HepG2 (cell line): ENCODE measurements at regions not wholly inside any gene's neighbourhood (a gene's known extent, or its start where the extent isn't known, plus 50 kb on each side); places are given as distances from the start of the nearest gene placed in this dataset.

Experiments
- BCLAF1 ChIP-seq: fragments of 450-650 bp; IDR thresholded peaks from 2 replicates; pipeline ENCODE4 v1.6.1; 2017; ENCODE audit warnings: mild to moderate bottlenecking
- FLYWCH1 ChIP-seq: sonication (generic); formaldehyde crosslinking; IDR thresholded peaks from 2 replicates; pipeline ENCODE4 v1.8.1; 2023; ENCODE audit warnings: mild to moderate bottlenecking, missing genetic modification reagents
- FOXM1 ChIP-seq: sonication (generic); formaldehyde crosslinking; IDR thresholded peaks from 2 replicates; pipeline ENCODE4 v1.5.0; 2020; ENCODE audit warnings: missing genetic modification reagents
- KDM5B ChIP-seq: sonication (generic); formaldehyde crosslinking; IDR thresholded peaks from 2 replicates; pipeline ENCODE4 v1.4.0; 2020; ENCODE audit warnings: missing genetic modification reagents, mild to moderate bottlenecking, borderline replicate concordance
- POLR2A ChIP-seq, 2 experiments: IDR thresholded peaks; 2 replicates each; pipeline ENCODE4 v1.6.1; 2011; ENCODE audit warnings: low read depth in 2 of 2, low read length in 2 of 2, mild to moderate bottlenecking in 1 of 2, moderate library complexity in 1 of 2; ENCODE audit not compliant: insufficient read depth in 1 of 2
- SNAPC4 ChIP-seq: sonication (generic); formaldehyde crosslinking; IDR thresholded peaks from 2 replicates; pipeline ENCODE4 v1.4.0; 2020; ENCODE audit warnings: mild to moderate bottlenecking, missing genetic modification reagents
- SP1 ChIP-seq, 2 experiments: fragments of 450-650 bp in 1 of 2; sonication (generic) in 1 of 2; formaldehyde crosslinking in 1 of 2; IDR thresholded peaks; 2 replicates each; pipeline versions ENCODE4 v1.4.0 to v1.6.1; 2016 to 2020; ENCODE audit warnings: missing genetic modification reagents in 1 of 2
- THRA ChIP-seq: sonication (generic); formaldehyde crosslinking; IDR thresholded peaks from 2 replicates; pipeline ENCODE4 v1.4.0; 2020; ENCODE audit warnings: missing genetic modification reagents, borderline replicate concordance
- ZBTB37 ChIP-seq: sonication (generic); formaldehyde crosslinking; IDR thresholded peaks from 2 replicates; pipeline ENCODE4 v1.4.0; 2020; ENCODE audit warnings: mild to moderate bottlenecking, missing genetic modification reagents
- ZNF343 ChIP-seq: sonication (generic); formaldehyde crosslinking; IDR thresholded peaks from 2 replicates; pipeline ENCODE4 v1.4.0; 2020; ENCODE audit warnings: mild to moderate bottlenecking, missing genetic modification reagents
- ZNF781 ChIP-seq: sonication (generic); formaldehyde crosslinking; IDR thresholded peaks from 2 replicates; pipeline ENCODE4 v1.5.1; 2020; ENCODE audit warnings: borderline replicate concordance, mild to moderate bottlenecking, missing genetic modification reagents; ENCODE audit errors: not compliant biosample characterization
- ZNF850 ChIP-seq: sonication (generic); formaldehyde crosslinking; conservative IDR thresholded peaks from 2 replicates; pipeline ENCODE4 v1.9.0; 2021; ENCODE audit warnings: mild to moderate bottlenecking, missing genetic modification reagents
- ZSCAN12 ChIP-seq: sonication (generic); formaldehyde crosslinking; IDR thresholded peaks from 2 replicates; pipeline ENCODE4 v1.9.0; 2021; ENCODE audit warnings: mild to moderate bottlenecking, missing genetic modification reagents

GRCh38 chr6:37105148-37106050 is 64.6 kb upstream of the PIM1 start (continued):
- TF ChIP-seq KDM5B (no peak), FOXM1 (CRISPR knock-in tag) (no peak), ZNF850 (CRISPR knock-in tag) (no peak), THRA (CRISPR knock-in tag) (peak; percentile 90), ZSCAN12 (CRISPR knock-in tag) (no peak), SP1 (IDR thresholded peaks at IDR 0.05) (no peak), SP1 (CRISPR knock-in tag; IDR thresholded peaks at IDR 0.05) (no peak), FLYWCH1 (CRISPR knock-in tag) (no peak), SNAPC4 (CRISPR knock-in tag) (no peak; the same call in 1 of the 2 replicates), ZNF781 (CRISPR knock-in tag) (no peak), BCLAF1 (no peak), ZBTB37 (CRISPR knock-in tag) (no peak), ZNF343 (no peak), POLR2A (IDR thresholded peaks at IDR 0.05; ENCODE audit: insufficient read depth in 1 of 2, low read depth in 2 of 2, low read length in 2 of 2) (peak in 1 of 2 experiments; percentile 42; a peak in 1 of 4 replicates)
